Activated T-cell treated with anti-CD3 and anti-CD28 coated beads, Interleukin-2, amount 50 U/mL, for 72 hours (primary cell): ENCODE measurements at regions not wholly inside any gene's neighbourhood (a gene's known extent, or its start where the extent isn't known, plus 50 kb on each side); places are given as distances from the start of the nearest gene placed in this dataset.
"Not testable (repeated sequence)": the region's sequence is repeated elsewhere in the genome, so short reads cannot be mapped to it uniquely, and the experiment has no call there.

Source experiments
- ATAC-seq, 2 donors: fragments of 150-1000 bp; cut with Tn5 transposase; replicated peaks in 1 of 2; 2 replicates each; pipeline ENCODE4 v1.10.0; 2021; ENCODE audit warnings: moderate library complexity in 2 of 2, mild to moderate bottlenecking in 1 of 2
- DNase-seq, 2 donors: peaks; one replicate each; pipeline ENCODE4 v3.0.0; 2021 to 2022; ENCODE audit warnings: mixed read lengths in 1 of 2
- H3K27ac Mint-ChIP-seq: one replicate; pipeline ENCODE4 v1.8.0; 2022; ENCODE audit warnings: mild to moderate bottlenecking, moderate library complexity, mixed read lengths
- H3K27me3 Mint-ChIP-seq: one replicate; pipeline ENCODE4 v1.8.0; 2022; ENCODE audit warnings: low read depth, mixed read lengths
- H3K36me3 Mint-ChIP-seq, 2 donors: one replicate each; pipeline ENCODE4 v1.8.0; 2022; ENCODE audit warnings: mixed read lengths in 2 of 2, mild to moderate bottlenecking in 1 of 2; ENCODE audit not compliant: insufficient read depth in 2 of 2
- H3K4me1 Mint-ChIP-seq: one replicate; pipeline ENCODE4 v1.8.0; 2022; ENCODE audit warnings: low read depth, mixed read lengths
- H3K4me3 Mint-ChIP-seq, 2 donors: one replicate each; pipeline ENCODE4 v1.8.0; 2022; ENCODE audit warnings: mild to moderate bottlenecking in 2 of 2, mixed read lengths in 2 of 2, moderate library complexity in 2 of 2
- H3K9me3 Mint-ChIP-seq, 2 donors: one replicate each; pipeline ENCODE4 v1.8.0; 2022; ENCODE audit warnings: mixed read lengths in 2 of 2

DNA sequence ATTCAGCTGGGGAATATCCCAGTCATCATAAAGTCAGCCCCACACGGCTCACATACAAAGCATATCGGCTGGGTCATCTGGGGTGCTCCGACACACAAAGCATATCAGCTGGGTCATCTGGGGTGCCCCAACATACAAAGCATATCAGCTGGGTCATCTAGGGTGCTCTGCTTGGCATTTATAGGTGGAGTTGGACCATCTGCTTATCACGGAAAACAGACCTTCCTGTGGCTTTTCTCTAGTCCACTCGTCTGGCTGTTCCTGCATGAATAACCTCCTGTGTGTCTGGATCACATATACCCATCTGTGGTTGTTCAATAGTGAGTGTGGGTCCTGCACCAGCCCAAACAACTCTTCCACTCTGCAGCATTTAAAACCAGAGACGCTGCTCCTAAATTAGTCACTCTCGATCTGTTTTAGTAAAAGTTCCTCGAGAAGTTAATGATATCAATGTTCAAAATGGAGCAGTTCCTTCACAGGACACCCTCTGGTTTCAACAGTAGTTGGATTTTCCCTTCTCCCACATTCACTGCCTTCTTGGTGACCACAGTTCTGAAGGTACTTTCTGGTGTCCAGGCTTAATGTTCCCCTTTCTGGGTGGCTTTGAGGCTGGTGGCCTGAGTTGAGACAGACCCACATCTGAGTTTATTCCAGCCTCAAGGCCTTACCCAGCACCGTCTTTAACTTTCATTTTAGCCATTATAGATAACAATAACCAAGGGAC is 70.0 kb upstream of the FRG1 start:
- Mint-ChIP-seq H3K4me1 (no peaks in the 10 kb centered on the region), H3K4me3 (no peak overlapping the region), H3K9me3 (peaks cover 0 to 5% of the 10 kb centered on the region in 2 donors), H3K27ac (no peak overlapping the region), H3K36me3 (peaks cover 0 to 2% of the 10 kb centered on the region in 2 donors), H3K27me3 (no peaks in the 10 kb centered on the region)
- ATAC-seq (no peak), DNase-seq (no peak)

GRCh38 chr4:189874591-189874990 is 66.1 kb upstream of the FRG1 start:
- H3K36me3 Mint-ChIP-seq, result peaks cover 0 to 4% of the 10 kb centered on the region in 2 donors
- no peaks in the 10 kb centered on the region for H3K27me3 Mint-ChIP-seq
- ATAC-seq (no peak), DNase-seq (no peak)
- peaks cover 0 to 5% of the 10 kb centered on the region in 2 donors for H3K9me3 Mint-ChIP-seq
- H3K4me3 Mint-ChIP-seq, result no peak overlapping the region
- H3K4me1 Mint-ChIP-seq, result no peaks in the 10 kb centered on the region
- no peak overlapping the region for H3K27ac Mint-ChIP-seq

- not testable (repeated sequence) for ATAC-seq, H3K4me3 Mint-ChIP-seq, H3K27ac Mint-ChIP-seq, H3K36me3 Mint-ChIP-seq, H3K4me1 Mint-ChIP-seq, H3K9me3 Mint-ChIP-seq, H3K27me3 Mint-ChIP-seq
- DNase-seq, result peak in 1 of 2 donors; percentile 1
Observed at GRCh38 chr4:189881190-189881589, 59.5 kb upstream of the FRG1 start.

GRCh38 chr4:189888407-189888806 is 52.3 kb upstream of the FRG1 start:
- not testable (repeated sequence) for DNase-seq, ATAC-seq, H3K4me3 Mint-ChIP-seq, H3K4me1 Mint-ChIP-seq, H3K27ac Mint-ChIP-seq, H3K27me3 Mint-ChIP-seq
- Mint-ChIP-seq H3K9me3 (peaks cover 8 to 14% of the 10 kb centered on the region in 2 donors), H3K36me3 (peaks cover 13 to 17% of the 10 kb centered on the region in 2 donors)
